H9 (cell line): ENCODE measurements at regions not wholly inside any gene's neighbourhood (a gene's known extent, or its start where the extent isn't known, plus 50 kb on each side); places are given as distances from the start of the nearest gene placed in this dataset.

Experiments used
- DNase-seq: peaks from one replicate; pipeline ENCODE4 v3.0.0-alpha.2; 2017
- H2AFZ ChIP-seq: one replicate; pipeline ENCODE4 v1.6.1; 2013; ENCODE audit warnings: mild to moderate bottlenecking, low read length, control low read depth, moderate library complexity
- H2AK5ac ChIP-seq: 2 replicates; pipeline ENCODE4 v1.6.1; 2013; ENCODE audit warnings: low read length, control low read depth, mixed read lengths; ENCODE audit not compliant: insufficient read length
- H2BK120ac ChIP-seq: one replicate; pipeline ENCODE4 v1.6.1; 2013; ENCODE audit warnings: low read depth, mild to moderate bottlenecking, low read length, control low read depth, inconsistent platforms; ENCODE audit not compliant: poor library complexity, severe bottlenecking
- H2BK12ac ChIP-seq: 2 replicates; pipeline ENCODE4 v1.6.1; 2013; ENCODE audit warnings: low read length, control low read depth, mixed read lengths, low read depth; ENCODE audit not compliant: insufficient read length
- H2BK15ac ChIP-seq: 2 replicates; pipeline ENCODE4 v1.6.1; 2013; ENCODE audit warnings: low read depth, low read length, control low read depth
- H2BK20ac ChIP-seq: one replicate; pipeline ENCODE4 v1.6.1; 2013; ENCODE audit warnings: low read depth, mild to moderate bottlenecking, low read length, control low read depth, inconsistent platforms; ENCODE audit not compliant: poor library complexity, severe bottlenecking
- H2BK5ac ChIP-seq: 2 replicates; pipeline ENCODE4 v1.6.1; 2013; ENCODE audit warnings: low read length, control low read depth, mixed read lengths; ENCODE audit not compliant: insufficient read length
- H3K14ac ChIP-seq: 2 replicates; pipeline ENCODE4 v1.6.1; 2013; ENCODE audit warnings: low read length, control low read depth; ENCODE audit not compliant: insufficient read depth
- H3K18ac ChIP-seq: 2 replicates; pipeline ENCODE4 v1.6.1; 2013; ENCODE audit warnings: low read depth, mild to moderate bottlenecking, mixed read lengths, low read length, control low read depth; ENCODE audit not compliant: insufficient read length
- H3K23ac ChIP-seq: 2 replicates; pipeline ENCODE4 v1.6.1; 2013; ENCODE audit warnings: low read length, control low read depth, mixed read lengths, low read depth; ENCODE audit not compliant: insufficient read length
- H3K23me2 ChIP-seq: 2 replicates; pipeline ENCODE4 v1.6.1; 2013; ENCODE audit warnings: low read depth, mild to moderate bottlenecking, mixed read lengths, low read length, control low read depth; ENCODE audit not compliant: insufficient read length, poor library complexity, severe bottlenecking
- H3K27ac ChIP-seq: 2 replicates; pipeline ENCODE4 v1.5.1; 2013; ENCODE audit warnings: low read length, control low read depth, mixed read lengths, low read depth; ENCODE audit not compliant: insufficient read length
- H3K27me3 ChIP-seq: 2 replicates; pipeline ENCODE4 v1.6.1; 2013; ENCODE audit warnings: low read length, control low read depth, inconsistent platforms; ENCODE audit not compliant: insufficient read depth
- H3K4ac ChIP-seq: 2 replicates; pipeline ENCODE4 v1.6.1; 2013; ENCODE audit warnings: low read depth, mild to moderate bottlenecking, control low read depth, inconsistent platforms, low read length, moderate library complexity
- H3K4me1 ChIP-seq: 2 replicates; pipeline ENCODE4 v1.6.1; 2013; ENCODE audit warnings: low read length, control low read depth, inconsistent platforms; ENCODE audit not compliant: insufficient read depth
- H3K4me2 ChIP-seq: 2 replicates; pipeline ENCODE4 v1.6.1; 2013; ENCODE audit warnings: low read length, control low read depth, mixed read lengths; ENCODE audit not compliant: insufficient read length, insufficient read depth
- H3K56ac ChIP-seq: 2 replicates; pipeline ENCODE4 v1.6.1; 2013; ENCODE audit warnings: low read depth, mild to moderate bottlenecking, mixed read lengths, low read length, control low read depth; ENCODE audit not compliant: insufficient read length
- H3K79me1 ChIP-seq: 2 replicates; pipeline ENCODE4 v1.6.1; 2013; ENCODE audit warnings: low read depth, mild to moderate bottlenecking, moderate library complexity, low read length, control low read depth, inconsistent platforms; ENCODE audit not compliant: insufficient read depth, poor library complexity, severe bottlenecking
- H3K79me2 ChIP-seq: 2 replicates; pipeline ENCODE4 v1.6.1; 2013; ENCODE audit warnings: low read length, control low read depth, inconsistent platforms; ENCODE audit not compliant: insufficient read depth
- H3K9ac ChIP-seq: 2 replicates; pipeline ENCODE4 v1.6.1; 2013; ENCODE audit warnings: low read length, control low read depth, mixed read lengths; ENCODE audit not compliant: insufficient read length; ENCODE audit errors: extremely low read depth
- H3K9me3 ChIP-seq: one replicate; pipeline ENCODE4 v1.6.1; 2013; ENCODE audit warnings: low read depth, low read length, inconsistent platforms; ENCODE audit not compliant: control insufficient read depth
- H3T11ph ChIP-seq: one replicate; pipeline ENCODE4 v1.6.1; 2013; ENCODE audit warnings: mild to moderate bottlenecking, low read length, control low read depth, inconsistent platforms
- H4K20me1 ChIP-seq: one replicate; pipeline ENCODE4 v1.6.1; 2013; ENCODE audit not compliant: control insufficient read depth, insufficient read length, insufficient read depth
- H4K5ac ChIP-seq: 2 replicates; pipeline ENCODE4 v1.6.1; 2013; ENCODE audit warnings: low read depth, mild to moderate bottlenecking, mixed read lengths, low read length, control low read depth; ENCODE audit not compliant: insufficient read length
- H4K8ac ChIP-seq: replicated peaks from 2 replicates; pipeline ENCODE4 v1.6.1; 2013; ENCODE audit warnings: low read length, control low read depth, mixed read lengths, low read depth; ENCODE audit not compliant: insufficient read length
- H4K91ac ChIP-seq: 2 replicates; pipeline ENCODE4 v1.6.1; 2013; ENCODE audit warnings: low read depth, mild to moderate bottlenecking, moderate library complexity, mixed read lengths, low read length, control low read depth; ENCODE audit not compliant: insufficient read length
- H3K27ac Mint-ChIP-seq, 3 experiments: 2 replicates in 2 of 3; 3 replicates in 1 of 3; pipeline ENCODE4 v1.8.0; 2020 to 2021; ENCODE audit warnings: mixed read lengths in 3 of 3, mild to moderate bottlenecking in 1 of 3, moderate library complexity in 1 of 3
- H3K27me3 Mint-ChIP-seq: 2 replicates; pipeline ENCODE4 v1.8.0; 2021; ENCODE audit warnings: low read depth, mild to moderate bottlenecking, moderate library complexity, mixed read lengths
- H3K36me3 Mint-ChIP-seq, 3 experiments: 2 replicates in 2 of 3; 3 replicates in 1 of 3; pipeline ENCODE4 v1.8.0; 2020 to 2021; ENCODE audit warnings: low read depth in 3 of 3, mixed read lengths in 3 of 3; ENCODE audit not compliant: insufficient read depth in 1 of 3
- H3K4me1 Mint-ChIP-seq, 2 experiments: 2 replicates each; pipeline ENCODE4 v1.8.0; 2020; ENCODE audit warnings: mixed read lengths in 2 of 2
- H3K4me3 Mint-ChIP-seq, 2 experiments: 2 replicates in 1 of 2; 3 replicates in 1 of 2; pipeline ENCODE4 v1.8.0; 2020 to 2021; ENCODE audit warnings: mild to moderate bottlenecking in 2 of 2, mixed read lengths in 2 of 2, moderate library complexity in 1 of 2
- H3K9me3 Mint-ChIP-seq, 2 experiments: 2 replicates in 1 of 2; 3 replicates in 1 of 2; pipeline ENCODE4 v1.8.0; 2020; ENCODE audit warnings: mild to moderate bottlenecking in 2 of 2, mixed read lengths in 2 of 2, moderate library complexity in 1 of 2
- CTCF ChIP-seq: fragments of 200-600 bp; sonication (generic); conservative IDR thresholded peaks from 3 replicates; pipeline ENCODE4 v1.8.0; 2021; ENCODE audit warnings: antibody characterized with exemption, mild to moderate bottlenecking
- WGBS: extraction: QIAGEN DNeasy Blood & Tissue Kit; methylation state at CpG from one replicate; pipeline ENCODE4 v1.1.7; 2013; ENCODE audit warnings: missing lambda C conversion rate, low lambda C conversion rate, mixed read lengths; ENCODE audit not compliant: insufficient read length; ENCODE audit errors: extremely low coverage; 5-methylcytosine and 5-hydroxymethylcytosine counted together

GRCh38 chr4:97396605-97397004 lies 746.7 kb downstream of the STPG2 start:
- no peaks in the 10 kb centered on the region for H3K79me2 ChIP-seq
- H3K27ac ChIP-seq: no peak overlapping the region
- H4K8ac ChIP-seq: no peak overlapping the region
- H3K9me3 ChIP-seq: no peaks in the 10 kb centered on the region
- no peak overlapping the region for H3K14ac ChIP-seq
- H3K27me3 ChIP-seq: no peaks in the 10 kb centered on the region
- no CpG with 5 or more reads among the region's 1 CpG for WGBS
- H3K4me1 ChIP-seq: no peaks in the 10 kb centered on the region
- TF ChIP-seq CTCF: no peak
- no peak overlapping the region for H2BK5ac ChIP-seq
- H3K27me3 Mint-ChIP-seq: no peaks in the 10 kb centered on the region
- no peak overlapping the region for H3K27ac Mint-ChIP-seq
- no peak overlapping the region for H2BK20ac ChIP-seq
- no peaks in the 10 kb centered on the region for H4K20me1 ChIP-seq
- no peak overlapping the region for H3K9ac ChIP-seq
- no peak overlapping the region for H2BK12ac ChIP-seq
- no peak for DNase-seq
- no peak overlapping the region for H3K4ac ChIP-seq
- no peak overlapping the region for H3T11ph ChIP-seq
- H3K23me2 ChIP-seq: no peaks in the 10 kb centered on the region
- H3K4me1 Mint-ChIP-seq: no peaks in the 10 kb centered on the region
- H3K56ac ChIP-seq: no peak overlapping the region
- no peak overlapping the region for H2BK15ac ChIP-seq
- peaks cover 0 to 6% (median 2%) of the 10 kb centered on the region in 3 experiments; a peak in 4 of 7 replicates for H3K36me3 Mint-ChIP-seq
- H3K4me2 ChIP-seq: no peak overlapping the region
- H4K5ac ChIP-seq: no peak overlapping the region
- no peak overlapping the region for H3K23ac ChIP-seq
- H2AFZ ChIP-seq: no peak overlapping the region
- no peaks in the 10 kb centered on the region for H3K79me1 ChIP-seq
- H3K4me3 Mint-ChIP-seq: no peak overlapping the region
- no peak overlapping the region for H2BK120ac ChIP-seq
- H2AK5ac ChIP-seq: no peak overlapping the region
- H4K91ac ChIP-seq: no peak overlapping the region
- H3K9me3 Mint-ChIP-seq: peaks cover 8 to 9% of the 10 kb centered on the region in 2 experiments; a peak in 4 of 5 replicates
- H3K18ac ChIP-seq: no peak overlapping the region
